ENCODE measurements at regions not wholly inside any gene's neighbourhood (a gene's known extent, or its start where the extent isn't known, plus 50 kb on each side); places are given as distances from the start of the nearest gene placed in this dataset.

DNA sequence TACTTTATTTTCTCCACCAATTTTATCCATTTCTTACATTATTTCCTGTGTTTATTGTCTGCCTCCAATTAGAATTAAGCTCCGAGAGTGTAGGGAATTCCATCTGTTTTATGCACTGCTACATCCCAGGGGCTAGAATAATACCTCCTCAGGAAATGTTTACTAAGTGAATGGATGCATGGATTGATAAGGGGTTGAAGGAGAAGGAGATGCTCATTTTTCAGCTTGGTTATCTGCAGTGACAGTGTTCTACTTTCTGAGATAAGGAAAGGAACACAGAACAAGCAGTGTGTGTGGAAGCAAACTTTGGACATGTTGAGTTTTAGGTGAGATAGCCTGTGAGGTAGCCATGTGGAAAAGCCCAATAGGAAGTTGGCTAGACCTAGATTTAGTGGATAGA lies 164.6 kb upstream of the HMGA2 start:
- TF ChIP-seq, protein P1, sequence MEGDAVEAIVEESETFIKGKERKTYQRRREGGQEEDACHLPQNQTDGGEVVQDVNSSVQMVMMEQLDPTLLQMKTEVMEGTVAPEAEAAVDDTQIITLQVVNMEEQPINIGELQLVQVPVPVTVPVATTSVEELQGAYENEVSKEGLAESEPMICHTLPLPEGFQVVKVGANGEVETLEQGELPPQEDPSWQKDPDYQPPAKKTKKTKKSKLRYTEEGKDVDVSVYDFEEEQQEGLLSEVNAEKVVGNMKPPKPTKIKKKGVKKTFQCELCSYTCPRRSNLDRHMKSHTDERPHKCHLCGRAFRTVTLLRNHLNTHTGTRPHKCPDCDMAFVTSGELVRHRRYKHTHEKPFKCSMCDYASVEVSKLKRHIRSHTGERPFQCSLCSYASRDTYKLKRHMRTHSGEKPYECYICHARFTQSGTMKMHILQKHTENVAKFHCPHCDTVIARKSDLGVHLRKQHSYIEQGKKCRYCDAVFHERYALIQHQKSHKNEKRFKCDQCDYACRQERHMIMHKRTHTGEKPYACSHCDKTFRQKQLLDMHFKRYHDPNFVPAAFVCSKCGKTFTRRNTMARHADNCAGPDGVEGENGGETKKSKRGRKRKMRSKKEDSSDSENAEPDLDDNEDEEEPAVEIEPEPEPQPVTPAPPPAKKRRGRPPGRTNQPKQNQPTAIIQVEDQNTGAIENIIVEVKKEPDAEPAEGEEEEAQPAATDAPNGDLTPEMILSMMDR (IDR thresholded peaks at IDR 0.05; ENCODE audit: low read depth, low read length): no peak
- TF ChIP-seq, protein P2, sequence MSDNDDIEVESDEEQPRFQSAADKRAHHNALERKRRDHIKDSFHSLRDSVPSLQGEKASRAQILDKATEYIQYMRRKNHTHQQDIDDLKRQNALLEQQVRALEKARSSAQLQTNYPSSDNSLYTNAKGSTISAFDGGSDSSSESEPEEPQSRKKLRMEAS (IDR thresholded peaks at IDR 0.05; ENCODE audit: low read depth, low read length): no peak
- TF ChIP-seq MYC (IDR thresholded peaks at IDR 0.05; ENCODE audit: low read depth, low read length) (no peak), POLR2A (IDR thresholded peaks at IDR 0.05; ENCODE audit: extremely low read depth, insufficient read length) (no peak)
- DNase-seq (ENCODE audit: low read depth): no peak
- no peak overlapping the region for H3K4me3 ChIP-seq (ENCODE audit: low read depth, low read length)

DNA sequence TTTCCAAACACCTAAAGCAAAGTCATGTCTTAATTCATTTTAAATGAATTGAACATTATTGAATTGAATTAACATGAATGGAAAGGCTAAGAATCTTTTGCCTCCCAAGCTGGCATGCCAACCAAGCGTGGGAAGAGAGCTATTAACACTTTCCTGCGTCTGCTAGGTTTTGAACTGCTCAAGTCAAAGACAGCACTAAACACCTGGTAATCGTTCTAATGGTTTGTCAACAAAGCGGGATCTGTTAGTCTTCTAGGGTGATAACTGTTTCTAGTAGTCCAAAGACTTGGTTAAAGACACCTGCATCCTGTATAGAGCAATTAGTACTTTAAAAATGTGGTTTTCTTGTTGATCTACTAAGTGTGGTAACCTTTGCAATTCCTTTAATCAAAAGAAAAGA lies 164.2 kb upstream of the HMGA2 start:
- TF ChIP-seq, protein P2 (IDR thresholded peaks at IDR 0.05; ENCODE audit: low read depth, low read length): no peak
- TF ChIP-seq, protein P1 (IDR thresholded peaks at IDR 0.05; ENCODE audit: low read depth, low read length): no peak
- no peak for TF ChIP-seq MYC (IDR thresholded peaks at IDR 0.05; ENCODE audit: low read depth, low read length)
- TF ChIP-seq POLR2A (IDR thresholded peaks at IDR 0.05; ENCODE audit: extremely low read depth, insufficient read length): no peak
- DNase-seq (ENCODE audit: low read depth): no peak
- no peak overlapping the region for H3K4me3 ChIP-seq (ENCODE audit: low read depth, low read length)

DNA sequence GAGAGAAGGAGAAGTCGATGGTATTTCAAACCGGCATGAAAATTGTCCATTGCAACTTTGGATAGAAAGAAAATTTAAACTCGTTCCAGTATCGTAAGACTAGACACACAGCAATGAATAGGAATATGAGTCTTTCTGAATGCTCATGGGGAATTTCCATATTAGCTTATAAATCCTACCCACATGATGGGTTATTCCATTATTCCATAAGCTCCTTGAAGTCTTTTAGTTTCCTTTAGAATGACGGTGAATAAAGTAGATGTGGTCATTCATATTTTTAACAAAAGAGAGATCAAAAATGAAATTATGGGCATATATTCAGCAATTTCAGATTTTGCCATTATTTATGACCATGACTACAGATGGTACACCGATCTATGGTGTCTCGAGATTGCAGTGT lies 163.4 kb upstream of the HMGA2 start:
- DNase-seq (ENCODE audit: low read depth): no peak
- TF ChIP-seq MYC (IDR thresholded peaks at IDR 0.05; ENCODE audit: low read depth, low read length): no peak
- TF ChIP-seq, protein P2 (IDR thresholded peaks at IDR 0.05; ENCODE audit: low read depth, low read length): no peak
- TF ChIP-seq, protein P1 (IDR thresholded peaks at IDR 0.05; ENCODE audit: low read depth, low read length): no peak
- TF ChIP-seq POLR2A (IDR thresholded peaks at IDR 0.05; ENCODE audit: extremely low read depth, insufficient read length): no peak
- no peak overlapping the region for H3K4me3 ChIP-seq (ENCODE audit: low read depth, low read length)

DNA sequence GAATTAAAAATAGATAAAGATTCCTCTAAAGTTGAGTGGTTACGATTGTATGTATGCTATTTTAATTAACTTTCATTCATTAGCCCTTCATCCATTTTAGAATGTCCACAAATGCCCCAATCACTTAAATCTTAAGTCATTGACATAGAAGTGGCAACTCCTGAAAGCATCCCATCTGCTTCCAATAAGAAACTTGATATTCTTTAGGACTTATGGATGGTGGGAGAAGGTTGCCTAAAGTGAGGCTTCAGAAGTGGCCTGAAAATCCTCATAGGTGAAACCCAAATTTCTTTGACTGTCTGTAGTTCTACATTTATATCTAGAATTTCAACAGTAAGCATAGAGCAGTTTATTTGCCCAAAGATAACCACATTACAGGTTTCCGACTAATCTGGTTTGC lies 161.7 kb upstream of the HMGA2 start:
- TF ChIP-seq POLR2A (IDR thresholded peaks at IDR 0.05; ENCODE audit: extremely low read depth, insufficient read length) (no peak), MYC (IDR thresholded peaks at IDR 0.05; ENCODE audit: low read depth, low read length) (no peak)
- TF ChIP-seq, protein P2 (IDR thresholded peaks at IDR 0.05; ENCODE audit: low read depth, low read length): no peak
- no peak for DNase-seq (ENCODE audit: low read depth)
- no peak overlapping the region for H3K4me3 ChIP-seq (ENCODE audit: low read depth, low read length)

DNA sequence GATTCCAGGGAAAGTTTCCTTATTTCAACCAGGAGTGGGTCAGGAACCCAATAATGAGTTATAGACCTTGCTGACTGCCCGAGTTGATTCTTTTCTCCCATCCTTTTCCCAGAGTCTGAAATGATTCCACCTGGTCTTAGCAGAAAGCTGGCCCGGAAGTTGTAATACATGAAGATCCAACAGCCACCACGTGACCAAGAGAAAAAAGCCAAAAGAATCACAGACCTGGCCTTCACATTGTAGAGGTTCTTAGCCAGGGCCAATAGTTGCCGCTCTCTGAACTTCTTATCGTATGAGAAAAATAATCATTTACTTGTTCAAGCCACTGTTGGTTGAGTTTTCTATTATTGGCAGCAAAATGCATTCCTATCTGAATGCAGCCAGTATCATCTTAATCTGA lies 161.2 kb upstream of the HMGA2 start:
- no peak overlapping the region for H3K4me3 ChIP-seq (ENCODE audit: low read depth, low read length)
- DNase-seq (ENCODE audit: low read depth): no peak
- TF ChIP-seq, protein P2 (IDR thresholded peaks at IDR 0.05; ENCODE audit: low read depth, low read length): no peak
- no peak for TF ChIP-seq MYC (IDR thresholded peaks at IDR 0.05; ENCODE audit: low read depth, low read length)
- TF ChIP-seq, protein P1 (IDR thresholded peaks at IDR 0.05; ENCODE audit: low read depth, low read length): no peak
- TF ChIP-seq POLR2A (IDR thresholded peaks at IDR 0.05; ENCODE audit: extremely low read depth, insufficient read length): no peak

DNA sequence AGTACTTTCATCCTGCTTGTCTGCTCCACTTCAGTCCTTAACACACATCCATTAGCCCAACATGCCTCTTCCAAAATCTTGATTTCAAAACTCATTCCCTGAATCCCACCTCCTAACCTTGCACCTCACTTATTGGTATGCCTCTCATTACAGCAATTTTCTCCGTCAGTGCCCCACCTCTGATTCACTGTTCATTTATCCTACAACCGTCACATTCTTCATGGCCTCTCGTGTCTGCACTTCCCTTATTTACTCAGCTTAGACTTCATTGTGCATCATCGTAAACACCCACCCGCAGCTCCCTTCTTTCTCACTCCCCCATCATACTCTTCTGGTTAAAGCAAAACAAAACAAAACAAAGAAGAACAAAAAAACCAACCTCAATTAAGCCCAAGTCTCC lies 160.6 kb upstream of the HMGA2 start:
- no peak for TF ChIP-seq MYC (IDR thresholded peaks at IDR 0.05; ENCODE audit: low read depth, low read length)
- TF ChIP-seq POLR2A (IDR thresholded peaks at IDR 0.05; ENCODE audit: extremely low read depth, insufficient read length): no peak
- DNase-seq (ENCODE audit: low read depth): no peak

DNA sequence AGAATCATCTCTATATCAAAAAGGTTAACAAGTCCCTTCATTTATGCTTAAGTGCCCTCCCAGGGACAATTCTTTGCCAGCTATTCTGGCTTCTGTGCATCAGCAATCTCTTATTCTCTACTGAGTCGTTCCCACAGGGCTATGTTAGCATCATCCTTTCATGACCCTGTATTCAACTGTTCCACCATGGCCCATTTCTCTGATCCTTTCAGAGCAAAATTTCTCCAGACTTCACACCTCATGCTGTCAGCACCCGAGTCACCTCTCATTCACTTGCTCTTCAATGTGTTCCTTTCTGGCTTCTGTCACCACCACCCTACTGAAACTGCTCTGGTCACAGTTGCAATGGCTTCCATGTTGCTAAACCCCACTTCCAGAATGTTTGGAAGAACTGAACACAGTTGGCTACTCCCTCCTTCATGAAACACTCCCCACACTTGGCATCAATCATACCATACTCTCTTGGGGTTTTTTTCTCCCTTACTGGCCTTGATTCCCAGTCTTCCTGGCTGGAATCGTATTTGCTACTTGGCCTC lies 159.5 kb upstream of the HMGA2 start:
- TF ChIP-seq, protein P1 (IDR thresholded peaks at IDR 0.05; ENCODE audit: low read depth, low read length): no peak
- TF ChIP-seq POLR2A (IDR thresholded peaks at IDR 0.05; ENCODE audit: extremely low read depth, insufficient read length) (no peak), MYC (IDR thresholded peaks at IDR 0.05; ENCODE audit: low read depth, low read length) (no peak)
- TF ChIP-seq, protein P2 (IDR thresholded peaks at IDR 0.05; ENCODE audit: low read depth, low read length): no peak
- DNase-seq (ENCODE audit: low read depth): no peak
- H3K4me3 ChIP-seq (ENCODE audit: low read depth, low read length): no peak overlapping the region

More for the DNA sequence above, 160.6 kb upstream of the HMGA2 start:
- no peak overlapping the region for H3K4me3 ChIP-seq (ENCODE audit: low read depth, low read length)
